ENCODE measurements at regions not wholly inside any gene's neighbourhood (a gene's known extent, or its start where the extent isn't known, plus 50 kb on each side); places are given as distances from the start of the nearest gene placed in this dataset.

DNA sequence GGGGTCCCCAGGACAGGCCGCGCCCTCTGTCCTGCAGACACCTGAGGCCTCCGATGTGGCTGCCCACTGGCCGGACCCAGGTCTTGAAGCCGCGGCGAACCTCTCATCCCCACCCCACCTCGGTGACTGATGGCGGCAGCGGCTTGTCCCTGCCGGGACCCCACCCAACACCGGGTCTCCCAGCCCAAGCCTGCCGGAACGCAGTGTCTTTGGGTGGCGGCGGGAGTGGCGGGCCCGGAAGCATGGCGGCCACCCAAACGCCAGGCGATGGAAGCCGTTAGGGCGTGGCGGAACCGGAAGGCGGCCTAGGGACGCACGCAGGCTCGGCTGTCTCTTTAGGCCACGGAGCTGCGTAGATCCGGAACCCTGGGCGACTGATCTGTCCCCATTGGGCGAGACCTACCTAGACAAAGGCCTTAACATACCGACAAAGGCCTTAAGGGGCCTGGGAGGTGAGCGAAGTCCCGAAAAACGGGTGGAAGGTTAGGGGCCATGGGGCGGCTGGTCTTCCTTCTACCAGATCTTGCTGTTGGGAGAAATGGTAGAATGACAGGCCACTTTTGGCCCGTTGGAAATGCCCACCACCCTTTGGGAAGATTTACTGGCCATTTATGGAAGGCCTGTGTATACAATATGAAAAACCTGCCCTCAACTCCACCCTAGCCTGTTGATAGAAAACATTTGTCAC is 94.6 kb upstream of the SMC2 start:
- TF ChIP-seq, protein P1, sequence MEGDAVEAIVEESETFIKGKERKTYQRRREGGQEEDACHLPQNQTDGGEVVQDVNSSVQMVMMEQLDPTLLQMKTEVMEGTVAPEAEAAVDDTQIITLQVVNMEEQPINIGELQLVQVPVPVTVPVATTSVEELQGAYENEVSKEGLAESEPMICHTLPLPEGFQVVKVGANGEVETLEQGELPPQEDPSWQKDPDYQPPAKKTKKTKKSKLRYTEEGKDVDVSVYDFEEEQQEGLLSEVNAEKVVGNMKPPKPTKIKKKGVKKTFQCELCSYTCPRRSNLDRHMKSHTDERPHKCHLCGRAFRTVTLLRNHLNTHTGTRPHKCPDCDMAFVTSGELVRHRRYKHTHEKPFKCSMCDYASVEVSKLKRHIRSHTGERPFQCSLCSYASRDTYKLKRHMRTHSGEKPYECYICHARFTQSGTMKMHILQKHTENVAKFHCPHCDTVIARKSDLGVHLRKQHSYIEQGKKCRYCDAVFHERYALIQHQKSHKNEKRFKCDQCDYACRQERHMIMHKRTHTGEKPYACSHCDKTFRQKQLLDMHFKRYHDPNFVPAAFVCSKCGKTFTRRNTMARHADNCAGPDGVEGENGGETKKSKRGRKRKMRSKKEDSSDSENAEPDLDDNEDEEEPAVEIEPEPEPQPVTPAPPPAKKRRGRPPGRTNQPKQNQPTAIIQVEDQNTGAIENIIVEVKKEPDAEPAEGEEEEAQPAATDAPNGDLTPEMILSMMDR (IDR thresholded peaks at IDR 0.05; ENCODE audit: low read length) = no peak
- TF ChIP-seq EZH2 (IDR thresholded peaks at IDR 0.05; ENCODE audit: borderline replicate concordance, low read length) = no peak
